Left hindlimb (tissue), 1 donor: ENCODE measurements at regions not wholly inside any gene's neighbourhood (a gene's known extent, or its start where the extent isn't known, plus 50 kb on each side); places are given as distances from the start of the nearest gene placed in this dataset.

Experiments used
- DNase-seq: peaks from one replicate; pipeline ENCODE4 v3.0.0-alpha.2; 2018

DNA sequence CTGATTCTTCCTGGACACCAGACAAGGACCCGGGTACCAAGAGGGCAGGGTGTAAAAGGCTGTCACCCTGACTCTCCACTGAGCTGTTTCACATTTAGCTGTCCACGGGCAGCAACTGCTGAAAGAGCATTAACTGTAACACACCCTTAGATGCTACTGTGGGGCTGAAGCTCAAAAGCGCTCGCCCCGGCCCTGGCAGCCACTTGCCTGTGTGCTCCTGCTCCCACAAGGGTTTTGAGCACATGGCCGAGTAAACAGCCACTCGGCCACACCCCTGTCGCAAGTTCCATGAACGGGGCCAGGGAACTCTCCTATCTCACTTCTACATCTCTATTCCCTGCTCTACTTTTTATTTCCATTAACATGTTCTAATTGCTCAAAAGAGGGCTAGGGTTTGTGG, 421.7 kb downstream of the TUSC7 start:
- DNase-seq, result no peak

DNA sequence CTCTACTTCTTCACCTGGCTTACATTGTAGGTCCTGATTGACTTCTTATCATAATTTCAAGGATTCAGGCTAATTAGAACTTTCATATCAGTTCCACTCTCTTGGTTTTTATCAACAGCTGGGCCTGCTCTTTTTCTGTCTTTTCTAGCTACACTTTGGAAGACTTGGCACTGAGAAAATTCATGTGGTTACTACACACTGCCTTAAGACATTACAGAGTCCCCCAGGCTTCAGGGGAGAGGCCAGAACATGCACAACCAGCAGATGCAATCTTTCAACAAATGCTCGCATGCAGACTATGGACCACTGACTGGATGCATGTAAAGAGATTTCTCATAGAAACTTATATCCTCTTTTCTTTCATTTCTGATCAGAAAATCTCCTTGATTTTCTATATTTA, 423.5 kb downstream of the TUSC7 start:
- no peak for DNase-seq

DNA sequence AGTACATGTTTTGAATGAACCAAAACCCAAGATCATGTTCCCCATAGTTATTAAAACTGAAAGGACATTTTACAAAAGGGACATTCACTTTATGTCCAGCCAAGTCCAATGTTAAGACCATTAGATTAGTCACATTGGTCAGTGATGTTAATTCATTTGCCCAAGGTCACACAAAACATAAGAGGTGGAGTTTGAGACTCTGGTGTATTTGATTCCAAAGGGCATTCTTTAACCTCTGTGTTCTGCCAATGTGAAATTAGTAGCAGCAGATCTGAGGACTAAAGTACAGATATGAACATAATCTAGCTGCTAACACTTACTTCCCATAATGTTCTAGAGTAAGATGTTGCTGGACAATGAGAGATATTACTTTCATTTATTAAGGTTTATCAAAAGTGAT, 425.6 kb downstream of the TUSC7 start:
- DNase-seq, result no peak

DNA sequence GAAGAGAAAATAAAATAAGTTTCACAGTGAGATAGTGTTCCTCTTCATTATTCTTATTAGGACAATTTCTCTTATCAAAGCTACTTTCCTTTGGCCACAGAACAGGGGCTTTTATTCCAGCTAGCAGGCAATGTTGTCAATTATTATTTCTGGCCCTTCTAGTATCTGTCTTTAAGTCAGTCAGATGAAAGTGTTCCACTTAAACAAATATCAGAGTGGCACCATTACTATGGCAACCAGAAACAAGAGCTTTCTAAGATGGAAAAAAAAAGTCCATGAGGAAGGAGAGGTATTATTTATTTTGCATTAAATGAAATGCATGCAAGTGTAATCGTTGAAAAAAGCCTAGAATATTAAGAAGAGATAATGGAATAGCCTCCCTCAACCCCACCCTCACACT, 426.4 kb downstream of the TUSC7 start:
- DNase-seq, result no peak

DNA sequence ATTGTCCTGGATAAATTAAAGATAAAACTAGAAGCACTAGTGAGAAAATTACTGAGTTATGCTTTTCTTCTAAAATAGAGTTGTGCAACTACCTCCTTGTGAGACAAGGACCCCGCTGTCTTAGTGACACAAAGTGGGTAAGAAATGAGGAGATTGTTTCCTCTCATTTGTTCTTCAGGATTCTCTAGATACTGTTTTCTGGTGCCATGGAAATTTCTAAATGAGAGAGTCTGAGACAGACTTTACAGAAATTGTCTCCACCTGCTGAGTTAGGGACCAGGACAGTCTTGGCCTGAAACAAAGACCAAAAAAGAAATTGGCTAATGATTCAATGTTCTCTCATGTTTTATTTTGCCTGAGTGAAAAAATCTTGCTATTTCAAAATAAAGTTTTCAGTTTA, 427.5 kb downstream of the TUSC7 start:
- DNase-seq, result no peak

DNA sequence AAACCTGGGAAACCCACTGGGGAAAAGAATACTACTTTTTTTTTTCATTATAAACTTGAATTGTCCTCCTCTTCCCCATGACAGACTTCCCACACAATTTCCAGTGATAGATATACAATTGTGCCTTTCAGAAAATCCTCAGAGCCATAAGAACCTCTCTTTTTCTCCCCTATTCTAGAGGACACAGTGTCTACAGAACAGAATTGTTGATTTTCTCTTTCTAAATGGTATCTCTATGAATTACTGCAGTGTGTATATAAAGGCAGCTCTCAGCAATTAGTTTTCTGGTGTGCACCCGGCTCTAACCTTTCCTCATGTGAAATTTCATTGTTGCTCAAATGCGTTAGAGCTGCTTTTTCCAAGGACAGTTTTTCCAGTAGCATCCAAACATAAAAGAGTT, 430.1 kb downstream of the TUSC7 start:
- DNase-seq, result no peak

DNA sequence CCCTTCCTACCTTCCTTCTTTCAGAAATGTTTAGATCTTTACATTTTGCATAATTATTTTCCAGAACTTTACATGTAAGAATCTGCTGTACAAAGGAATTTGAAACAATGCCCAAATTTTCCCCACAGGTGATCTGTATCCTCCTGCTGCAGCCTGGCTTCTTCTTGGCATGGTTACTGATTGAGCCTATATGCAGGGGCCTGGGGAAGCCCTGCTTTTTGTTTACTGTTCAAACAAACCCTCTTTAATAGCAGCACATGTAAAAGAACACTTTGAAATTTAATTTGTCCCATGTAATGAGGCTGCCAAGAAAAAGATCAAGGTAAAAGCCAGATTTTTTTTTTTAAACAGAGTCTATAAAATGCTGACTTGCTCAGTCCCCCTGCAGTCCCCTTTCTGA, 432.2 kb downstream of the TUSC7 start:
- DNase-seq, result no peak

DNA sequence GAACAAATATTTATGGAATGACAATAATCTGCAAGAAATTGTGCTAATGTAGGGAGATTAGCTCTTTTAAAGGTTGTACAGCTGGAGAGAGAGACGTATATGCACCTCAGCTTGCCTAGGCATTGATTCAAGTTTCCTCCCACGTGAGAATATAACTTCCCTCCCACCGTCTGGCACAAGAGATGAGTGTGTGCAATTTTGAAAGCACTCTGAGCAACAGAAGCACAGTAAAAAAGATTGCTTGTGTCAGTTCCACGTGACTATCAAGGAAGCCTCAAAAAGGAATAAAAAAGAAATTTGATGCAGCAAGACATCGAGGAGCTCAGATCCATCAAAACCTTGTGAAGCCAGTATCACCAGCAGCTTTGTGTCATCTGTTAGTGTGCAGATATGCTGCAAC, 435.3 kb downstream of the TUSC7 start:
- DNase-seq, result no peak

DNA sequence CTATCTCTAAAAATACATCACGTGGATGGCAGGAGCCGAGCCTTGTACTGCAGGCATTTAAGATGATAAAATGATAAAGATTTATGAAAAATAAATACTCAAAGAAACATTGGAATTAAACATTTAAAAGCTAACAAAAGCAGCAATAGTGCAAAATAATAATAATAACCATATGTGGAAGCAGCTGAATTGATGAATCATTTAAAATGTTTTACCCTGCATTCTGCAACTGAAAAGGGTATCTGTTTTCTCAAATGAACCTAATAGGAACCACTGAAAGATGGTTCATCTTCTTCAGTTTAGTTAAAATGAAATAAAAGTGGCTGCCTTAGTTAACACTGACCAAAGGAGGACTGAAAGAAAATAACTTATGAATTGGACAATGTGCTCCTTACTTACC, 436.1 kb downstream of the TUSC7 start:
- DNase-seq, result no peak

DNA sequence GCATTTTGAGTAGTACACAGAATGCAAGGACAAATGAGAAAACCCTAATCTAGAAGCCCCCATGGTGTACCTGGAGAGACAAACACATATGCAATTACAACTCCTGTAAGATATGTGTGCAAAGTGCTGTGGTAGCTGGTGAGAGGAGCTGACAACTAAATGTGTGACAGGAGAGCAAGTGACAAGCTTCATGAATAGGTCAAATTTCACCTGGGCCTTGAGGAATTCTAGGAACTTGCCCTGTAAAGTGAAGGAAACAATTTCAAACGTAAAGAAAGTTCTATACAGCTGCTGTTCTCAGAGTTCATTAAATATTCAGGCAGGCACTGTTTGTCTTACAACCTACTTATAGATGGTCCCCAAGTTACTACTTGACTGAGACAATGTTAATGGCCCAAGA, 437.0 kb downstream of the TUSC7 start:
- DNase-seq, result no peak

DNA sequence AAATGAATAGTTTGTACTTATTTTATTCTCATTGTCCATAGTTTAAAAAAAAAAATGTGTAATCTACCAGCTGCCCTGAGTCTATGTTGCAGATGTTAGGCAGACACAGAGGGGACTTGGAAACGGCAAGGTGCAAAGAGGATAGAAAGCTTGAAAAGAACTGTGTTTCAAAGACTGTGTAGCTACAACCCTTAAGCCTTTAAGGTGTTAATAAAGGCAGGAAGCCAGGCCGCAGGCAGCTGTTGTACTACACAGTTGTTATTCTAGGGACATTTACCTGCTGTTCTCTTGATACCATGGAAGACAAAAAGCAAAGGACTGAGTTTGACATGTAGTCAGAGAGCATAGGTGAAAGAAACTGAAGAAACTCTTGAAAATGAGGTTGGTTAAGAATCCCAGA, 440.0 kb downstream of the TUSC7 start:
- no peak for DNase-seq

DNA sequence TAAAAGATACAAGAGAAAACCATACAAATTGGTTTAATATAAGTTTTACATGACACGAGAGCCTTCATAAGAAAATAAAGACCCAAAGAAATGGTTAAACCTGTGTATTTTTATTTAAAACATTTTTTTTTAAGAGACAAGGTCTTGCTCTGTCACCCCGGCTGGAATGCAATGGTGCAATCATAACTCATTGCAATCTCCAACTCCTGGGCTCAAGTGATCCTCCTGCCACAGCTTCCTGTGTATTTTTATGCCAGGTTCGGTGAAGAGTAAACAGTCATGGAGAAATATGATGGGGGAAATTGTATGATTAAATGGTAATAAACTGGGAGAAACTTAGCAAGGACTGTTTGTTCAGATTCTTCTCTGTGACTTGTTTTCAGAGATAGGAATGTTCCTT, 441.0 kb downstream of the TUSC7 start:
- no peak for DNase-seq

DNA sequence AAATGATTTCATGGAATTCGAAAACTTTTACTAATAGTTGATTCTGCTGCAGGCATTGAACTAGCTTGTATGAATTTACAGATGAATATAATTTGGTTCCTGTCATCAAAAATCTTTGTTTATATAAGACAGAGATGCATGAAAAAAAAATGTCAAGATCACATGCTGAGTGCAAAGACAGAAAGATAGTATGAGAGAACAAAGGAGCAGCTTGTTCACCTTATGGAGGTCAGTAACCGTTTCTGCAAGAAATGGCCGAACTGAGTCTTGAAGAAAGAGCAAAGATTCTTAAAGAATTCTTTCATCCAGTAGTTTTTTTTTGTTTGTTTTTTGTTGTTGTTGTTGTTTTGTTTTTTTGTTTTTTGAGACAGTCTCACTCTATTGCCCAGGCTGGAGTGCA, 450.6 kb downstream of the TUSC7 start:
- DNase-seq, result no peak

DNA sequence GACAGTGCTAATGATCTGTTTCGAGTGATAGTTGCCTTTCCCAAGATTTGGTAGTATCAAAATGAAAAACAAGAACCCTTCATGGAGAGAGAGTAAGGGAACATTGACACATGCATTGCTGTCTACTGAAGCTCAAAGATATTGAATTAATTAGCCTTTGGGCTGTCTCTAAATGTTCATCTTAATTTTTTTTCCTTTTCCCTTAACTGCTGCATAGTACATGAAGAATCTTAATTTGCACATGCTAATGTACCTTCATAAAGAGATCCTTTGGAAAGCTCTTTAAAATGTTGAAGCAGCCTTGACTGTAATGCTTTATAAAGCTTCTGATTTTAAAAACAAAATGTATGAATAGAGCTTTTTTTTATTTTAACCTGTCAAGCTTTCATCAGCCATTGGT, 452.2 kb downstream of the TUSC7 start:
- no peak for DNase-seq

DNA sequence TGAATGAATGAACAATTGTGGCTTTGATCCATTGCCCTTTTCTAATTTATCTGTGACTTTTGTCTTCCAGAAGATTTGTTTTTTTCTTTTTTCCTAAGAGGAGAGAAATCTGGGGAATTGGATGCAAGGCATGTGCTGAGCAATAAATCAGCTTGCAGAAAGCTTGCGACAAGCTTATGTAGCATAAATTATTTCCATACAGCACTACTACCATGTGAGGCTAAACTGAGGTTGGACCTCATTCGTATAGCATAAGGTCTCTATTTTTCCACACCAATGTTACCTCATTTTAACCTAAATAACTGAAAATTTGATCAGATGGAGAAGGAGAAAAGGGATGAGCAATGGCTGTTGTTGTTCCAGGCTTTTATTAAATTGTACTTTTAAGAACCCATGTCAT, 455.6 kb downstream of the TUSC7 start:
- no peak for DNase-seq

DNA sequence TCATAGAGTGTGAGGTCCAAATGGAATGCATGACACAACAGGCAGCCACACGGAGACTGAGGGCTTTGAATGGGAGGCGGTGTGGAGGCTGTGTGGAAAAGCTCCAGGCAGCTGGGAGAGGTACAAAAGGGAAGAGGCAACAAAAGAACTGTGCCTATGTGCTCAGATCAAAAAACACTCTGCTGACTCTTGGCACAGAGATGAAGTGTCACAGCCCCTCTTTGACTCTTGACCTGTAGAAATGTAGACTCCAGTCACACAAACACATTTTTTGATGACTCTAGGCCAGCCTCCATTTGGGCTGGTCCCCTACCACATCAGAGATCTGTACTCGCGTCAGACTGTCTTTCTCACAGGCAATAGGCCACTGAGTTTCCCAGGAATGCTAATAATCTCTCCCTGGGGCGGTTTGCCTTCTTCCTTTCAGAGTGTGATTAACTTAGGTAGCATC, 456.0 kb downstream of the TUSC7 start:
- DNase-seq, result no peak

DNA sequence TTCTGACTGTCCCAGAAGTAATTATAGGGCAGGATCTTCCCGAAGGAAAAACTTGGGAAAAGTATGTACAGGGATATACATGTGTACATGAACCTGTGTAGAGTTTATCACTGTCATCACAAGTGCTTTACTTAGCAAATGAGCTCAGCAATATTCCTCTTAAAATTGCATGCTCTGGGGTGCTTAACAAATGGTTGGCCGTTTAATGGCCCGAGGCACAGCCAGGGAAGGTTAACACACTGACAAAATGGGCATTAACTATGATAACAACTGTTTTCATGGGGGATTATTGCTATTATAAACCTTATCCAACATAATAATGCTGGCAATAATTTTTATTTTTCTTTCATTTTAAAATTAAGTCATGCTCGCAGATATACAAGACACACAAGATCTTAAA, 459.3 kb downstream of the TUSC7 start:
- DNase-seq, result no peak

DNA sequence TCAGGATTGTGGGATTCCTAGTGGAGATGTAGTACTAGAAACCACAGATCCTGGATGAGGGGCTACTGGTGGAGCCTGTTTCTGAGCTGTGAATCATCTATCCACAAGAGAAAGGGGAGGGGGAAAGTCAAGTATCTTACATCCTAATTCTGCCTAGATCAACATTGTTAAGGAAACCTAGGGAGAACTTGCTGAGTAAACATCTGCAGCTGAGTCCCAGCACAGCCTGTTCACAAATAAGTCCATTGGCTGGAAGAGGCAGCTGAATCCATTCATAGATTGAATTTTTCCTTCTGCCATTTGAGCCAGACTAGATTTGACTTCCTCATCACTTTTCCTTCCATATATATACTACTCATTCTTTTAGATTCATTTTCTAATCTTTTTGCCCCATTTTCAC, 460.5 kb downstream of the TUSC7 start:
- no peak for DNase-seq

DNA sequence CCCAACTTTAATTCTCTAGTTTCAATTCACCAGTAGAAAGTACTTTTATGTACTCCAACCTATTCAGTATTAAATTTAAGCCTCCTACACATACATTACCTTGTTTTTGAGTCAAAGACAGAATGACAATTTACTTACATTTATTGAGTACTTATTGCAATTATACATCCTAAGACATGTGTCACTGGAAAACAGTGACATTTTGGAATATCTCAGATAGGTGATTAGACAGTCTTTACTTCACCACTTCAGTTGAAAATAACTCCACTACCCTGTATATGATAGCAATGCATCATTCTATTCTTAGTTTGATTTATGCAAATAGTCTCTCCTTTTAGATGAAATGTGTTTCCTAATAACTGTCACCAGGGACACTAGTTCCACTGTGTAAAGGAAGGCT, 461.5 kb downstream of the TUSC7 start:
- no peak for DNase-seq

DNA sequence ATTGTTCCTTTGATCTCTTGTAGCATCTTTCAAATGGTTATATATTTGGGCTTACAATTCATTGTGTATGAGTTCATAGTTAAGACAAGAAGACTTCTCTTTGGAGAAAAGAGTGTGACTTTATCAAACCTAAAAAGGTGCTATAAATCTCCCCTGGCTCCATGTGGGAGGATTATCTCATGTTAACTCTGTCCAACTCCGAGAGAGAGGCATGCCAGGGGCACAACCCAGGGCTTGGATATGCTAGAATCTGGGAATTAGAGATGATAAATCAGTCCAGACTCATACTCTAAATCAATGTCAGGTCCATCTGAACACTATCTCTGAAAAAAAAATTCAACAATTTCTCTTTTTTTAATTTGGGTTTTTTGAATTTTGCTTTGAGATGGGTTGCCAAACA, 462.8 kb downstream of the TUSC7 start:
- no peak for DNase-seq

DNA sequence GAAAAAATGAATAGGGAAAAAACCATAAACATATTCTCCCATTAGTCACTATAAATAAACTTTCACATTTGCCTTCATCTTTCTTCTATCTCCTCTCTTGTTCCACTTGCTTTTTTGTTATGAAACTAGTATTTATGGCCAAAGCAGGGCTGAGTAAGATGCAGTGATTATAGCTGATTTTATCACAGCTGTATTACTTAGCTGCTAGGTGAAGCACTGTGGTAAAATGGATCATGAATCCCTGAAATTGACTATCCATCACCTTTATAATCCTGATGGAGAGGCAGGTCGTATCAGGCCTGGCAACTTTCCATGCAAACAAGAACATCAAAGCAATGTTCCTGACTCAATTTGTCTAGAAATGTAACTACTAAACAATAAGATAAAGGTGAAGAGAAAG, 471.6 kb downstream of the TUSC7 start:
- DNase-seq, result no peak

DNA sequence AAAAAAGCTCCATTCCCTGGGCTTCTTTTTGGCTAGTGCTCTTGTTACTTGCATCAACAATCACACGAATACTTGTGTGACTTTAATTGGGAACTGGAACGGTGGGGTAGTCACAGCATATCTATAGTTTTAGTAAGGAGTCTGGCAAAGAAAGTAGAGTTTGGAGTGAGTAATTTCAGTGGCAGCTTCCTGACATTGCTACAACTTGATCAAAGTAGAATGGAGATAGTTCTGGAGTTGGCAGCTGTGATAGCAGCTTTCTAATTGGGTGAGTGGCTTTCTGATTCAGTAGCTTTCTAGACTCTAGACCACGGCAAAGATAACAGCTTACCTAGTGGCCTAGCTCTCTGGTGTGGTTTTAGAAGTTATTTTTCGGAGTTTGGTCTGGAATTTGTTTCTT, 475.0 kb downstream of the TUSC7 start:
- no peak for DNase-seq

DNA sequence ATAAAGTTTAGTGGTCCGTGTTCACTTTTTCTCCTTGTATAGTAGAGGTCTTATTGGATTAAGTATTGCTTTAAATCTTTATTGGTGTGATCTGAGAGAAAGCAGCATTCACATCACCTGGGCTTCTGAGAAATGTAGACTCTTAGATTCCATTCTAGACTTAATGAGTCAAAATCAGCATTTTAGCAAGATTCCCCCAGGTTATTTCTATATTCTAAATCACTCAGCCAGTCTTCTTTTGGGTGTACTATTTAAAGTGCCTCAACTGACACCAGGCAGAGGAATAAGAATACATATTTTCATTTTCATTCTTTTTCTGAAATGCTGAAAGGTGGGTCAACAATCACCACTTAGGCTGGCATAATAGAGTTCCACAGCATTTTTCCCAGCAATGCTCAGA, 481.7 kb downstream of the TUSC7 start:
- DNase-seq, result no peak

DNA sequence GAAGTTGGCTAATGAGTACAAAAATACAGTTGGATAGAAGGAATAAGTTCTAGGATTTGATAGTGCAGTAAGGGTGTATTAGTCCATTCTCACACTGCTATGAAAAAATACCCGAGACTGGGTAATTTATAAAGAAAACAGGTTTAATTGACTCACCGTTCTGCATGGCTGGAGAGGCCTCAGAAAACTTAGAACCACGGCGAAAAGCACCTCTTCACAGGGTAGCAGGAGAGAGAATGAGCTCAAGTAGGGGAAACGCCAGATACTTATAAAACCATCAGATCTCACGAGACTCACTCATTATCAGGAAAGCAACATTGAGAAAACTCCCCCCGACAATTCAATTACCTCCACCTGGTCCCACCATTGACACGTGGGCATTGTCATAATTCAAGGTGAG, 483.3 kb downstream of the TUSC7 start:
- DNase-seq, result no peak

DNA sequence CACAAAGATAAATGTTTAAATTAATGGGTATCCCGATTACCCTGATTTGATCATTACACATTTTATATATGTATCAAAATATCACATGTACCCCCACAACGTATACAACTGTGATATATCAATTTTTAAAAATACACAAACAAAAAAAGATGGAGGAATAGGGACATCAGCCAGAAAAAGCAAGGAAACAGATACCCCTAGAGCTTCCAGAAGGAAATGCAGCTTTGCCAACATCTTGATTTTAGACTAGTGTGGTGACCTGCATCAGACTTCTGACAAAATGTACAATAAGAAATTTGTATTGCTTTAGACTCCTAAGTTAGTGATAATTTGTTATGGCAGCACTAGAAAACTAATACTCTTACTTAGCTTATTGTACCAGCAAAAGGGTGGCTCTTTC, 483.8 kb downstream of the TUSC7 start:
- DNase-seq, result no peak

DNA sequence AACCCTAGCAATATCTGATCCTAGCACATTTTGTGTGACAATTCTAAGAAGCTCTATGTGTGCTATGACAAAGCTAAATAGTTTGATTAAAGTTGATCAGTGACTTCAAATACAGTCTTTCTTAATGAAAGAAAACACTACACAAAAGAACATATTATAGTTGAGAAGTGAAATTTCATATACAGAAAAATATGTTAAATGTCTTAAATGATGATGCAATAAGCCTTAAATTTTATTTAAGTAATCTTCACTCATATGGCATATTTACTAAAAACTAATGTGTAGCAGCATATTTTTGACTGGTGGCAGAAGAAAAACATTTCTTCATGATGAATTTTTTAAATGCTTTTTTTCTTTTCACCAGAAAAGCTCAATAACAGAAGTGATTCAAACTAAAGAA, 485.5 kb downstream of the TUSC7 start:
- no peak for DNase-seq
